ENCODE measurements at regions not wholly inside any gene's neighbourhood (a gene's known extent, or its start where the extent isn't known, plus 50 kb on each side); places are given as distances from the start of the nearest gene placed in this dataset.

DNA sequence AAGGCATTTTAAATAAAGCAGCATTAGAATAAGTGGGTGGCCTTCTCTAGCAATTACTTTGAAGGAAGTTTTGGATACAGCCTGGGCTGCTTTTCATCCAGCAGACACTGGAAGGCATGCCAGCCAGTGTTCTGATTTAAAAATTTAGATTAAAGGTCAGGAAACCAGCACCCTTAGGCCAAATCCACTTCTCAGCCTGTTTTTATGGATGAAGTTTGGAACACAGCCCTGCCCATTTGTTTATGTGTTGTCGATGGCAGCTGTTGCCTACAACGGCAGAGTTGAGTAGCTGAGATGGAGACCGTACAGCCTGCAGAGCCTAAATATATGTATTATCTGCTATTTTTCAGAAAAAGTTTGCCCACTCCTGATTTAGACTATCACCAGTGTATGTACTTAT is 313.6 kb upstream of the ACVR2A start:
- WGBS, 2 donors: 73 to 83% methylated on average over 3 of the region's 3 CpGs
- Histone ChIP-seq H3K27me3 (no peaks in the 10 kb centered on the region), H3K27ac (no peak overlapping the region)

DNA sequence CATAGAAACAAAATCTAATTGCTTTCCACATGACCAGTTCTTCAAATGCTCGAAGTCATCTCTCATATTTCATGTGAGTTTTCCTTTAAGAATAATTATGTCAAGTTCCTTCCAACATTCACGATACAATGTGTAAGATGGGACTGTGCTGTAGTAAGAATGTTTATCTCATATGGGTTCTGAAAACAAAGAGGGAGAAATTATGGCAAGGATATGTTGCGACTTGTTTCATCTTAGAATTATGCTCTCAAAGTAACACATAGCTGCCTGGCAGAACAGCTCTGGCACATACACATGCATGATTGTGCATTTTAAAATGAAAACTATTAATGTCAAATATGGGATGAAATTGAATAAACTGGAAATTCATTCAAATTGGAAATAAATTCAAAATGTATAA is 314.8 kb upstream of the ACVR2A start:
- 55 to 65% methylated on average over 3 of the region's 3 CpGs for WGBS, 2 donors
- intact Hi-C loops (cut with DNase I; ENCODE audit: low total_unique reads): loop anchor here (10.0 kb wide), 1 partner anchor 455 kb away; no protein-coding TSS in a partner anchor

More for the DNA sequence above, 313.6 kb upstream of the ACVR2A start:
- no peak for DNase-seq
- Histone ChIP-seq H3K4me3 (no peak overlapping the region), H3K4me1 (no peaks in the 10 kb centered on the region), H3K36me3 (ENCODE audit: low read depth, missing control alignments) (no peaks in the 10 kb centered on the region), H3K9me3 (no peaks in the 10 kb centered on the region)
- TF ChIP-seq, protein P1, sequence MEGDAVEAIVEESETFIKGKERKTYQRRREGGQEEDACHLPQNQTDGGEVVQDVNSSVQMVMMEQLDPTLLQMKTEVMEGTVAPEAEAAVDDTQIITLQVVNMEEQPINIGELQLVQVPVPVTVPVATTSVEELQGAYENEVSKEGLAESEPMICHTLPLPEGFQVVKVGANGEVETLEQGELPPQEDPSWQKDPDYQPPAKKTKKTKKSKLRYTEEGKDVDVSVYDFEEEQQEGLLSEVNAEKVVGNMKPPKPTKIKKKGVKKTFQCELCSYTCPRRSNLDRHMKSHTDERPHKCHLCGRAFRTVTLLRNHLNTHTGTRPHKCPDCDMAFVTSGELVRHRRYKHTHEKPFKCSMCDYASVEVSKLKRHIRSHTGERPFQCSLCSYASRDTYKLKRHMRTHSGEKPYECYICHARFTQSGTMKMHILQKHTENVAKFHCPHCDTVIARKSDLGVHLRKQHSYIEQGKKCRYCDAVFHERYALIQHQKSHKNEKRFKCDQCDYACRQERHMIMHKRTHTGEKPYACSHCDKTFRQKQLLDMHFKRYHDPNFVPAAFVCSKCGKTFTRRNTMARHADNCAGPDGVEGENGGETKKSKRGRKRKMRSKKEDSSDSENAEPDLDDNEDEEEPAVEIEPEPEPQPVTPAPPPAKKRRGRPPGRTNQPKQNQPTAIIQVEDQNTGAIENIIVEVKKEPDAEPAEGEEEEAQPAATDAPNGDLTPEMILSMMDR (IDR thresholded peaks at IDR 0.05): no peak
- no peak for TF ChIP-seq POLR2A (IDR thresholded peaks at IDR 0.05)
- intact Hi-C loops (cut with DNase I; ENCODE audit: low total_unique reads): loop anchor here (10.0 kb wide), 1 partner anchor 454 kb away; no protein-coding TSS in a partner anchor

DNA sequence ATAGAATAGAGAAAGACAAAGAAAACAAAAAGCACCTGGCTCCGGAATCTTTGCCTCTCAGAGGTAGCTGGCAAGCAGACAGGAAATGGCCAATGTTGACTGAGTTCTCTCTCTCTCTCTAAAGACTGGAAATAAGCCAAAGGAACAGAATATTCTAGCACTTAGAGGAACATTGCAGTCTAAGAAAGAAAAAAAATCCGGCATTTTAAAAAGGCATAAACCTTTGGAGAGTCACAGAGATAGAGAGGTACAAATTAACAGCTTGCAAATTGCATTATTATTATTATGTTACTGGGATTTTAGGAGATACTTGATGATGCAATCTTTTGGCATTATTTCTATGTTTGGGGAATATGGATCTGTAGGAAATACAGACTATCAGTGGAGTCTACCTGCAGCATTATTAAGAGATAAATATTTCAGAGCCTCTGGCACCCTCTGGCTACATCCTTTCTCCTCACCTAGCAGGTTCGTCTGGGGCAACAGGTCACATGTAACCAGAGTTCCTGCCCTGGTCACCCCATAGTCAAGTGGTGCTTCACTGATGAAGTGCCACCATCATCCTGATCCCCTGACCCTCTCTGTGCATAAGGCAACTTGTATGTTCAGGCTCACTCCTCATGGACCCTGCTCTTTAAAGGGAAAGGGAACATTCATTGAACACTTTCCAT is 318.9 kb upstream of the ACVR2A start:
- Histone ChIP-seq H3K4me3 (no peak overlapping the region), H3K27me3 (no peaks in the 10 kb centered on the region), H3K27ac (no peak overlapping the region), H3K9me3 (no peaks in the 10 kb centered on the region), H3K4me1 (no peaks in the 10 kb centered on the region), H3K36me3 (ENCODE audit: low read depth, missing control alignments) (no peaks in the 10 kb centered on the region)
- TF ChIP-seq, protein P1 (IDR thresholded peaks at IDR 0.05): no peak
- no peak for TF ChIP-seq POLR2A (IDR thresholded peaks at IDR 0.05)
- WGBS, 2 donors: 26 to 38% methylated on average over 3 of the region's 3 CpGs
- intact Hi-C loops (cut with DNase I; ENCODE audit: low total_unique reads): no loop called here
- DNase-seq: peak; percentile 47

More for the DNA sequence above, 314.8 kb upstream of the ACVR2A start:
- DNase-seq: no peak
- no peaks in the 10 kb centered on the region for H3K9me3 ChIP-seq
- no peak overlapping the region for H3K4me3 ChIP-seq
- H3K27me3 ChIP-seq: no peaks in the 10 kb centered on the region
- TF ChIP-seq, protein P1 (IDR thresholded peaks at IDR 0.05): no peak
- TF ChIP-seq POLR2A (IDR thresholded peaks at IDR 0.05): no peak
- no peak overlapping the region for H3K27ac ChIP-seq
- no peaks in the 10 kb centered on the region for H3K36me3 ChIP-seq (ENCODE audit: low read depth, missing control alignments)
- no peaks in the 10 kb centered on the region for H3K4me1 ChIP-seq

DNA sequence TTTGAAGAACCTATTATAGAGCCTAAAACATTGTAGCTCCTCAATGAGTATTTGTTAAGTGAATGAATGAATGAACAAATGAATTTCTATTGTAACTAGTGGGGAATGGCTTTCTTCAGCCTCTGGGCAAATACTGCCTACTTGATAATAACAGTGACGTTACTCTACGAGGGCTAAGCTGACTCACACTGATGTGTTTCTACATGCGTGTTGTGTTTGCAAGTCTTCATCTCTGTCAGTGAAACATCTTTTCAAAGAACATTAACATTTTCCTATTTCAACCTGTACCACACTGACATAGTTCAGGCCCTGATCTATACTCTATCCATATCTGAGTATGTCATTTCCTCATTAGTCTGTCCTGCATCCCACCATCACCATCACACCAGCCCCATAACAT is 319.9 kb upstream of the ACVR2A start:
- H3K27ac ChIP-seq: no peak overlapping the region
- DNase-seq: no peak
- intact Hi-C loops (cut with DNase I; ENCODE audit: low total_unique reads): no loop called here
- H3K27me3 ChIP-seq: no peaks in the 10 kb centered on the region
- no peak overlapping the region for H3K4me3 ChIP-seq
- H3K36me3 ChIP-seq (ENCODE audit: low read depth, missing control alignments): no peaks in the 10 kb centered on the region
- no peak for TF ChIP-seq POLR2A (IDR thresholded peaks at IDR 0.05)
- TF ChIP-seq, protein P1 (IDR thresholded peaks at IDR 0.05): no peak
- WGBS, 2 donors: 89 to 93% methylated on average over 3 of the region's 3 CpGs
- no peaks in the 10 kb centered on the region for H3K9me3 ChIP-seq
- H3K4me1 ChIP-seq: no peaks in the 10 kb centered on the region

DNA sequence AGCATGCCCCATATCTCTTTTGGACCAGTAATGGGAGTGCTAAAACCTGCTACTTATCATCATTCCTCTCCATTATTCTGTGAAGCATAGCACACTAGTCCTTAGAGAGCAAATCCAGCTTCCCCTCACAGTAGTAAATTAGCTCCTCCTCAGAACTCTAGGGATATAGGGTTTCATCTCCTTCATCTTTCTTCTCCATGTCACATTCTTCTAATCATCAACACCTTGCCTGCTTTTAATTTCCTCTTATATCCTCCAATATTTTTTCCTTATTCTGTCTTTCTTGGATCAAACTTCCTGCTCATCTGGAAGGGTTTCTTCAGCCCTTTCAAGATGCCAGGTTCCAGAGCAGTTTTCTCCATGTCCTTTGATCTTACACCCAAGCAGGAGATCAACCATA is 321.4 kb upstream of the ACVR2A start:
- H3K4me3 ChIP-seq: no peak overlapping the region
- H3K27me3 ChIP-seq: no peaks in the 10 kb centered on the region
- no peaks in the 10 kb centered on the region for H3K9me3 ChIP-seq
- no peak for DNase-seq
- TF ChIP-seq, protein P1 (IDR thresholded peaks at IDR 0.05): no peak
- TF ChIP-seq POLR2A (IDR thresholded peaks at IDR 0.05): no peak
- H3K36me3 ChIP-seq (ENCODE audit: low read depth, missing control alignments): no peaks in the 10 kb centered on the region
- intact Hi-C loops (cut with DNase I; ENCODE audit: low total_unique reads): no loop called here
- H3K4me1 ChIP-seq: no peaks in the 10 kb centered on the region
- no peak overlapping the region for H3K27ac ChIP-seq

All from testis (tissue), 2 donors.